ENCODE measurements at regions not wholly inside any gene's neighbourhood (a gene's known extent, or its start where the extent isn't known, plus 50 kb on each side); places are given as distances from the start of the nearest gene placed in this dataset.
"Not testable (repeated sequence)": the region's sequence is repeated elsewhere in the genome, so short reads cannot be mapped to it uniquely, and the experiment has no call there.

DNA sequence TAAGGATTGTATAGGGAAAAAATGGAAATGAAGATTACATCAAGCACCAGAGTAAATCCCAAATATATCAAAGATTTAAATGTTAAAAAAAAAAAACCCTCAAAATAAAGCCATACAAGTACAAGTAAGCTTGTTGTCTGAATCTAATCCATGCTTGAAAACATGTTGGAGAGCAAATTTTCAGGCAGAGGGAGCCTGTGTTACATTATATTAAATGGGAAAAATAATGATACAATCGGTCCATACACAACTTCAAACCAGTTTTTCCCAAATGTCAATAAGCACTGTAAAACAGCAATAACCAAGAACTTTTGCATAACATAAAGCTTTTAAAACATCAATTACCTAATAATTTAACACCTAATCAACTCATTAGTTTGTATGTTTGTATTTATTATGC lies 949.4 kb upstream of the ADGRL4 start:
- DNase-seq, result no peak

DNA sequence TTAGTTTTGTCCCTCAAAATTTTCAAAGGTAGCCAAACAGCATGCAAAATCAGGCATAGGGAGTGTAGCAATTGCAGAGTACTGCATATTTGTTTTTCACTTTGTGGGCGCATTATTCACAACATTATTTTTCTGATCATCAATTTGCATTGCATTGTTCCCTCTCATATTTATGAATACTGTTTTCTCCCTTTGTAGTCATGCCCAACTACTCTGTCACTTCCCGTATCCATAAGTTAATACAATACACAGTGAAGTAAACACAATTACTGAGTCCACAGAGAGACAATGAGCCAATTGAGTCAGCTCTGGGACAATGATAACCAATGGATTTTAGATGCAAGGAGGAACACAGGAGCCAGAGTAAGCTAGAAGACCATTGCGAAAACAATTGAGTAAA lies 944.0 kb upstream of the ADGRL4 start:
- DNase-seq, result no peak

DNA sequence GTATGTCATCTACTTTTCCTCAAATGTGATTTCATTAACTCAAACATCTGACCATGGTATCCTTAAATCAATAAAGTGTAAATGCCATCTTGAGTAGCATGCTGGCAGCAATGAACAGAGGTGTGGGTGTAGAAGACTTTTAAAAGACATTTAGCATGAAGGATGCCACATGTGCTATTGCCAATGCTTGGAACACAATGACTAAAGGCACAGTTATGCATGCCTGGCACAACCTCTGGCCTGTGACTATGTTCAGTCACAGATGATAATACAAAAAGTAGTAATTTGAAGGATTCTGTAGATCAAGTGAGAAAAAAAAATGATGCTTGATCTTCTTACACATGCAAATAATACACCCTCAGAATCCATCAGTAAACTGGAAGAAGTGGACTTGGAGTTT lies 938.9 kb upstream of the ADGRL4 start:
- no peak for DNase-seq

DNA sequence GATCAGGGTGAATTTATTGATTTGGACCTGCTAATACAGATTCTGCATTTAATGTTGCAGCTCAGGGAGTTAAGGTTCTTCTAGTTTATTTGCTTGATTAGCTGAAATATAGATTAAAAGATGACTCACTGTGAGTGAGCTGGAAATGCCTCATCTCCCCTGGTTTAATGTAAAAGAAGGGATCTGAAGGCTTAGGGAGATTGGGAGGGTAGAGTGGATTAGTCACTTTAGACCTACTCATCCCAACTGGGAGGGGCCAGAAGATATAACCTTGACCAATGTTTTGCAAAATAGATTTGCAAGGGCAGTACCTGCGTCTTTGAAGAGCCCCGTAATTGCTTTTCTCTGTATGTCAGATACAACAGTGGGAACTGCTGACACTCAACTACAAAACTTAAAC lies 922.8 kb upstream of the ADGRL4 start:
- no peak for DNase-seq

DNA sequence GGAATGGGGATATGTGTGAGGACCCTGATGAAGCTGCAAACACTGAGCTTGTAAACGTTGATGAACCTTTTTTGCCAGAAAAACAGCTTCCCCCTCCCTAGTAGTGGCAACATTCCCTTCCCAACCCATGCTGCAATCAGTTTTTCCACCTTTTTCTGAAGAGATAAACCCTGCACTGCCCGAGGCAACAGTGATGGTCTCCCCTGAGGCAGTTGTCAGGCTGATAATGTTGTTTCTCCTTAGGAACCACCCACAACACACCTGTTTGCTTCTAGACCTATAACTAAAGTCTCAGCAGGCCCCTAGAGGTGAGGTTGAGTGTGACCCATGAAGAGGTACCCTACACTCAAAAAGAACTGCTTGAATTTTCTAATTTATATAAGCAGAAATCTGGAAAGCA lies 922.4 kb upstream of the ADGRL4 start:
- DNase-seq, result no peak

DNA sequence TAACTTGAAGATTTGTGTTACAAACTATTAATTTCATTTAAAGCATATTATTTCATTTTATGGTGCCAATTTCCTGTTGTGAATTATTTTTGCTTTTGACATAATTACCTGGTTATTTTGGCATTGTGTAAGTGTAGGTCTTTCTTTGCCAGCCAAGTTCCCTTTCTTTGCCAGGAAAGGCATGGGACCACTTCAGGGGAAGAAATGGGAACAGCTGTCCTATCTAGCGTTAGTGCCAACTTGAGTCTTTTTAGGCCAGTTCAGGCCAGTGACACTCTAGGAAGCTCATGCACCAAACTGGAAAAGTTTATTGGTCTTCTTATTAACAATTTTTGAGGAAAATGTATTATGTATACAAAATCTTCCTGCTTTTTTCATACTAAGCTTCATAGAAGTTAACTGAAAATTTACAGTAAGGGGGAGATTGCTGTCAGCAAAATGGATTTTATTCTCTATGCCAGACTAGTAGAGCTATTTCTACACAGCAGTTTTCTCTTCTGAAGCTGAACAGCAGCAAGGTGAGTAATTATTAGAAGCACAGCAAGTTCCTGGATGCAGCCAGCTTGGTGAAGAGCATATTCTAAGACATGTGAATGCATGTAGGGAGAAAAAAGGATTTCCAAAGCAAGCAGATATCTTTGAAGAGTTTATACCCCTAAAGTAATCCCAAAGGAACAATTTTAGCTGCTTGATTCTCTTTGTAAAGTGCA lies 914.6 kb upstream of the ADGRL4 start:
- DNase-seq, result no peak

DNA sequence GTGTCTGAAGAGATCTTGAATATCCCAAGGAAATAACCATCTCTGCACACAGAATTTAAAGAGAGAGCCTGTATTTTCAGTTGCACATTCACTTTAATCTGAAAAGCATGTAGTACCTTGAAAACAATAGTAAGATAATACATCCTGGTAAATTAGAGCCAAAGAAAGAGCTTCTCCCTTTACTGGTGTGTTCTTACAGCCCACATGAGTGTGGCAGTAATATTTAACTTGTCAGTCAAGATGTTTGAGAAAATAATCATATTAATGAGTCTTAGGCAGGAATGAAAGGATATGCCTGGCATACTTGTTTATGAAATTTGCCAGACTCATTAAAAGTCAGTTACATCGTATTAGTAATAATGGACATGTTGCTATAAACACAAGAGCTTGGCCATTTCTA lies 908.4 kb upstream of the ADGRL4 start:
- DNase-seq, result no peak

DNA sequence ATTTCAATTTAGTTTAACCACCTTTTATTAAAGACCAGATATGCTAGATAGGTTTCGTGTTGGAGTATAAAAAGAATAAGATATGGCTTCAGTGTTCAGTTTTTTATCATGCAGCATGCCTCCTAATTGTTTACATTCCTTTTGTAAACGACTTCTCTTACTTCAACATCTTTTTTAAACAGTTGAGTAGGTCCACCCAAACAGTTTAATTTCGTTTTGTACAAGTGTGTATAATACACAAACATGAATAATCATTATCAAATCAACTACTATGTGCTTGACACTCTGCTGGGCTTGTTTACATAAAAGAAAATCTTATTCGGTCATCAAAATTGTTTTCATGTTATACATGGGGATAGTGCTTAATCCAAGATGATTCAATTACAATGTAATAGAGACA lies 906.3 kb upstream of the ADGRL4 start:
- no peak for DNase-seq

DNA sequence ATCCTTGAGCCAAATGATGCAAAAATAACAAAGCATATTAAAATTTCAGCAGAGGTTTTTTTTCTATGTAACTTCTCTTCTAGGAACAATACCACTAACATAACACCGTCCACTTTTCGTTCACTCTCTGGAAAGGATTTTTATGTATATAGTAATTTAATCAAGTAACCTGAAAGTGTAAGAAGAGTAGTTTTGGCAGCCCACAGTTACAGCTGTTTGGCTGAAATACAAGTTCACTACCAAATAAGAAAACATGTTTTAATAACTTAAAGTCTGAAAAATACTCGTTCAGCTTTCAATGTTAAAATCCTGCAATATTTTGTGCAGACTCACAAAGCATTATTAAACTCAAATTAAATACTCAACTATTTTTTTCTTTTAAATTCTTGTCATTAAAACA lies 896.8 kb upstream of the ADGRL4 start:
- no peak for DNase-seq

DNA sequence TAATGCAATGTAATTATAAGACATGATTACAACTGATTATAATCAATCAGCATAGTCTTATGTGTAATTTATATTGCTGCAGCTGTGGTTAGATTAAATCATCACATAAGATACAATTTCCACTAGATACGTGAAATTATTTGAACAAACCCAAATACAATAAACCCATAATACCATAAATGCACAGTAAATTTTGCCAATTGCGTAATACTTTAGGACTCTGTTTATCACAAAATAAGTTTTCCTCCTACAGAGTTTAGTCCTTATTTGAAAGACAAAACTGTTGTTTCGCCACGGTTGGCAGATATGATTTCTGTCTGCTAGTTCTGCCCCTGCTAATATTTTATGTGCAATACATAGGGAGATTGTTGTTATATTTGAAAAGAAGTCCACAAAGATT lies 895.9 kb upstream of the ADGRL4 start:
- DNase-seq, result no peak

DNA sequence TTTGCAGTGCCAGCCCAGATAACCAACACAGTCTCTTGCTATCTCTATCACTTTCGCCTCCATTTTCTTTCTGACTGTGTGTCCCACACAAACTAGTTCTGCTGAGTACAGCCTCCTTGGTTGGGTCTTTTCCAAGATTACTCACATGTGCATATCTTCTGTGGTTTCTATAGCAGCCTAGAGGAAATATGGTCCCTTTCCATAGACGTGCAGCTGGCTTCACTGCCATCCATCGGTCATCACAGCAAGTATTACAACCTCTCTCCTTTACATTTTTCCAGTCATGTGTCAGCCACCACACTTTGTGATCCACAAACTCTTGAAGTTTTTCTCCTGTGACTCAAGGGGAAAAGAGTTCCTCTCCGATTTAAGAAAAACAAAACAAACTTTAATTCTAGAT lies 893.4 kb upstream of the ADGRL4 start:
- no peak for DNase-seq

DNA sequence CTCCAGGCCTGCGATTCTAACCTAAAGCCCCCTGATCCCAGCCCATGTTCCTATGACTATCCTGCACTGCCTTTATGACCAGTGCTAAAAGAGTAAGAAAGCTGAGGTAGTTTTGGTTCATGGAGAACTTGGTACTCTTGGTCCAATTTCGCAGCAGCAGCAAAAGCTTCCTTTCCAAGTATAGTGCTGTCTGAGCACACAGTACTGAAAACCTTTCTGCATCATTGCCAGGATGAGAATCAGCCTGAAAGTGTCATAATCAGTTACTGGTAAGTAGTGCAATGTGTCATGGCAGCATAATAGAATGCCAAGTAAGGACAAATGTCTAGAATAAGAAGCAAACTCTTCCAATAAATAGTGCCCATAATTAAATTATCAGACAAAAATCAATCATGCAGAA lies 889.6 kb upstream of the ADGRL4 start:
- no peak for DNase-seq

DNA sequence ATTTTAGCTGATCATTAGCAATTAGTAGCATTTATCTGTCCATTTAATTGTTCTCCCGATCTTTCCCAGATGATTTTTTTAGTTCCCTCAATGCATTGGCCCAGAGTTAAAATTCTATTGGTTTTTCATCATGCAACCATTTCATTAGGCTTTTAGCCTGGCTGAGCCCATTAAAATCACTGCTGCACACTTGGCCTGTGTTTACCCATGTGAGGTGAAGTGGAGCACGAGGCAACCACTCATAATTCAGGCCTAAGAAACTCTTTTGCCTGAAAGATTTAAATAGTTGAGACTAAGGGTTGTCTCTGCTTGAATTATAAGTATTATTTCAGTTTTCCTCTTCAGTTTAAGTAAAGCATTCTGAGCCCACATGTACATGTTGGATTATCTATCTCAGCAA lies 889.0 kb upstream of the ADGRL4 start:
- no peak for DNase-seq

DNA sequence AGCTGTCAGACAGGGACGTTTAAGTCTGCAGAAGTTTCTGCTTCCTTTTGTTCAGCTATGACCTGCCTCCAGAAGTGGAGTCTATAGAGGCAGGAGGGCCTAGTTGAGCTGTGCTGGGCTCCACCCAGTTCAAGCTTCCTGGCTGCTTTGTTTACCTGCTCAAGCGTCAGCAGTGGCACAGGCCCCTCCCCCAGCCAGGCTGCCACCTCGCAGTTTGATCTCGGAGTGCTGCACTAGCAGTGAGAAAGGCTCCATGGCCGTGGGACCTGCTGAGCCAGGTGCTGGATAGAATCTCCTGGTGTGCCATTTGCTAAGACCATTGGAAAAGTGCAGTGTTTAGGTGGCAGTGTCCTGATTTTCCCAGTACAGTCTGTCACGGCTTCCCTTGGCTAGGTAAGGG lies 887.6 kb upstream of the ADGRL4 start:
- not testable (repeated sequence) for DNase-seq

DNA sequence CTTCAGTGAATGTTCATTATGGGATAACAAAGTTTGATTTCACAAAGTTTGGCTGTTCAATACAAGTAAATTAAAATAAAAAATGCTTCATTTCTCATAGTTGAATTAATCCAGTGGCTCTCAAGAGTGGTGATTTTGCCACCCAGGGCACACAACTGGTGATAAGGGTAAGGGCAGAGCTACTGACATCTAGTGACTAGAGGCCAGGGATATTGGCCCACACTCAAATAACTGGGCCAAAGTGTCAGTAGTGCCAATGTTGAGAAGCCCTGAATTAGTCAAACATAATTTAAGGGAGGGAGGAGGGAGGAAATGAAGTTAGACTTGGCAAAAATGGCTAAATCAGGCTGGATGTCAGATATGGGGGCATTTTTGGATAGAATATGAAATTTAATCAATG lies 880.5 kb upstream of the ADGRL4 start:
- no peak for DNase-seq

DNA sequence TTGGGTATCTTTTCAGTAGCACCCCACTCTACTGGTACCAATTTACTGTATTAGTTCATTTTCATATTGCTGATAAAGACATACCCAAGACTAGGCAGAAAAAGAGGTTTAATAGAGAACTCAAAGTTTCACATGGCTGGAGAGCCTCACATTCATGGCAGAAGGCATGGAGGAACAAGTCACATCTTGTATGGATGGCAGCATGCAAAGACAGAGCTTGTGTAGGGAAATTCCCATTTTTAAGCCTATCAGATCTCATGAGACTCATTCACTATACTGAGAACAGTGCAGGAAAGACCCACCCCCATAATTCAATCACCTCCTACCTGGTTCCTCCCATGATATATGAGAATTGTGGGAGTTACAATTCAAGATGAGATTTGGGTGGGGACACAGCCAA lies 878.6 kb upstream of the ADGRL4 start:
- no peak for DNase-seq

DNA sequence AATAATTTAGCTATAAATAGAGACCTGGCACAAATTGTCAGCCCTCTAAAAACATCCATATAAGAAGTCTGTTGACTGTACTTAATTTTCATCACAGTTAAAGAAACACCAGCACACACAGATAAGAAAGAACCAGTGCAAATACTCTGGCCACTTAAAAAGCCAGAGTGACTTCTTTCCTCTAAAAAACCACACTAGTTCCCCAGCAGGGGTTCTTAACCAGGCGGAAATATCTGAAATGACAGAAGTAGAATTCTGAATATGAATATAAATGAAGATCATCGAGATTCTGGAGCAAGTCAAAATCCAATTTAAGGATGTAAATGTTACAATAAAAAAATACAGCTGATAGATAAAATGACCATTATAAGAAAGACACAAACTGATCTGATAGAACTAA lies 870.6 kb upstream of the ADGRL4 start:
- no peak for DNase-seq

DNA sequence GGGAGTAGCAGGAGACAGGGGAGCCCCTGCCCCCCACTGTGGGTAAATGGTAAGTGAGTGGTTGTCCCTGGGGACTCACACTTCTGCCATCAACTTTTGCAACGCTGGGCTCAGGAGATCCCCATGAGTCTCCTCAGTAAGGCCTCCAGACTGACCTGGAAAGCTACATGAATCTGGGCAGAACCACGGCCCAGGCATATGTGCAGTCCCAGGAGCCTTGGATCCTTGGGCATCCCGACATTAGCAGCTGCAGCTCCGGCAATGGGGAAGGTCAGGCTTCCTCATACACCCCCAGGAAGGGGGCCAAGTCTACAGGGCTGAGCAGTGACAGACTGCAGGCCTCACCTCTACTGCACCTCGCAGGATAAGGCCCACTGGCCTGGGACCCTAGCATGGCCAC lies 868.7 kb upstream of the ADGRL4 start:
- no peak for DNase-seq

DNA sequence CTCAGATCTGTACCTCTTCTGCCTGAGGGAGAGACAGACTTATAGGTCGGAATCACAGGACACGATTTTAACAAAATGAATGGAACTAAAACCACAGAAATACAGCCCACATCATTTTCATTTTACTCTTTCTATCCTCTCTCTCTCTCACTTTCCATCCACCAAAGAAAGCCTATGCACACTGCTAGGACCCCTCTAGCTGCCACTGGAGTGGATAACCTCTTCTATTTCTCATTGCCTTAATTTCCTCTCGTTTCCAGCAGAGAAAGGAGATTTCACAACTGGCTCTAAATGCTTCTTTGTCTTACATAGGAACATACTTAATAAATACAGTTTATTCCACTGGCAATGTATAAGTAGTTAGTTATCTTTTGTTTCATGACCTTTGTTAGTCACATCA lies 867.8 kb upstream of the ADGRL4 start:
- no peak for DNase-seq

DNA sequence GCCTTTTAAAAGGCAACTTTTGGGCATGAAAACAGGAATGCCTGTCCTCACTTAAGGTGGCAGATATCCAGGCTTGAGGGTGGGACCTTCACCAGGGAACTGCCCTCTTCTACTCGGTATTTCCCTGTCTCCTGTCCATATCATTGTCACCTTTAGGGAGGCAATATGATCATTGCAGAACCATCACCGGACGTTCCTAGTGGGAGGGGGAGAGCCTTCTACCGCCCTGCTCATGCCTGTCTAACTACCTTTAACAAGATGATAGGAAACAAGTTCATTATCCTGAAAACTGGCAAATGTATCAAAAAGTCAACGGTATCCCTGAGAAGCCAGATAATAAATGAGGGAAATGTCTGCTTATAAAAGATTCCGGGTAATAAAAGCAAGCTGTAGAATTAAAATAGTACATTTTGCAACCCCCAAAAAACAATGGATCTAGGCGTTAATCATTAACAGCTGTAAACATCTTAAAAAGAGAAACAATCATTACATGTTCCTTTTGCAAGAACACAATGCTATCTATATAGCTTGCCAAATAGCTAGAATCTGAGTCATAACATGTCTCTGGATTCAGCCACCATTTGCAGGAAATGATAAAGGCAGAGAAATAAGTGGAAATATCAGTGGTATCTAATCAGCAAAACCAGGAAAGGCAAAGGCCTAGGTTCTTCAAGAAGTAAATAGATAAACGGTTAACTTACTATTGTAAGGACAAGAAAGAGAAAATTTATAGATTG lies 852.9 kb upstream of the ADGRL4 start:
- no peak for DNase-seq

DNA sequence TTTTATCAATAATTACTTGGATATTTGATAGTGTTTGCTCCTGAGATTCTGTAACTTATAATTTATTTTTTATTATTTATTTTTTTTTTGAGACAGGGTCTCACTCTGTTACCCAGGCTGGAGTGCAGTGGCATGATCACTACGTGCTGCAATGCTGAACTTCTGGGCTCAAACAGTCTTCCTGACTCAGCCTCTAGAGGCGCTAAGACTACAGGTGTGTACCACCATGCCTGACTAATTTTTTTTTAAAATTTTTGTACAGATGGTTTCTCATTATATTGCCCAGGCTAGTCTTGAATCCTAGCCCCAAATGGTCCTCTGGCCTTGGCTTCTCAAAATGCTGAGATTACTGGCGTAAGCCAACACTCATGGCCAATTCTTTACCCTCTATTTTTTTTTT lies 845.5 kb upstream of the ADGRL4 start:
- no peak for DNase-seq

DNA sequence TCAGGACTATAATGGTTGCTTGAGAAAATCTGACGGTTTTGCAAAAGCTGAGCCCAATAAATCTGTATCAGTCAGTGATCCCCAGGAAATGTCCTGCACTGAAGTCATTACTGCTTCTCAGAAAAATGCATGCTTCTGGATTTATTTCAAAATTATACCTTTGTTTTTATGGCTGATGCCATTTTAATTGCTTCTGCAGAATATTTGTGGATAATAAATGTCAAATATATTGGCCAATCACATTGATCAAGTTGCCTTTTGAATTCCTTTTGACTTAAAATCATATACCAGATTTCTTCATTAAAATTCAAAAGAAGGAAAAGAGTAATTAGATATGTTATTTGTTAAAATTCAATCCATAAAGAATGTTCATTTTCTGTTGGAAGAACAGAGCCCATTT lies 842.9 kb upstream of the ADGRL4 start:
- no peak for DNase-seq

DNA sequence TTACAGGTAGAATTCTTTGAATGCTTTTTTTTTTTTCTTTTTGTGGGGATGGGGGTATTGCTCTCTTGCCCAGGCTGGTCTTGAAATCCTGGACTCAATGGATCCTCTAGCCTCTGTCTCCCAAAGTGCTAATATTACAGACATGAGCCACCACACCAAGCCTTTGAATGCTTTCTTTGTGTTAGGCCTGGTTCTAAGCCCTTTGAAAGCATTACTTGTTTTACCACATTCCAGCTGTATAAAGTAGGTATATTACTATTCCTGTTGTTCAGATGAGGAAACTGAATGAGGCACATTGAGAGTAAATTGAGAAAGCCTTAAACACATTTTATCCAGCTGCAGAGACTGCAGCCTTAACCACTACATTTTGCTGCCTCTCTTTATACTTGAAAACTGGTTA lies 841.8 kb upstream of the ADGRL4 start:
- no peak for DNase-seq

DNA sequence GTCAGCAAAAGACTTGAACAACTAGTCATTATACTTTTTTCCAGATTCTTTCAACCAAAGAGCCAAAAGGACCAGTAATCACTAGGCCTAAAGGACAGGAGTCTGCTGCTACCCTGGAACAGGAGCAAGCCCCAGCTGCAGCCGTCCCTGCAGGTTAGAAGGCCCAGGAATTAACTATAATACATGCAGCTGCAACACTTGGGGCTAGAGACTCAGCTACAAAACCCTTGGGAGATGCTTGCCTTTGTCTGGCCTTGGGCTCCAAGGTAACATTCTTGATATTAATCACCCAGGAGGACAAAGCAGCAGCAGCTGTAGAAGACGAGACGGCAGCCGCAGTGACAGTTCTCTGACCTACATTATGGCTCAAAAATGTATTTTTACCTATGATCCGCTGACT lies 841.2 kb upstream of the ADGRL4 start:
- no peak for DNase-seq

DNA sequence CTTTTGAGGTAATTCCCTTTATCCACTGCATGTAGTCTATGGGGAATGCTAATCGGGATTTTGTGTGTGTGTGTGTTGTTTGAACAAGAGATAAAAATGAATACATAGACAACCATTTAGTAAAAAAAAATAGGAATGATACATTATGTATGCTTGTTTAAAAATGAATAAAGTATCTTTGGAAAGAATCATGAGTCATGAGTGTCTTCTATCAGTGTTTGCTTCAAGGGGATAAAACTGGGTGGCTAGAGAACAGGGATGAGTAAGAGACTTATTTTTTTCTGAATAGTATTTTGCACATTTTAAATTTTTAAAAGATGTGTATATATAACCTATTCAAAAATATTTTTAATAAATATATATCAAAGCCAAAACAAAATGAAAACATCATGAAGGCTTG lies 839.4 kb upstream of the ADGRL4 start:
- no peak for DNase-seq

All from CD4-positive, alpha-beta T cell treated with Interleukin-1 beta for 1 hour (primary cell).